ENCODE measurements at regions not wholly inside any gene's neighbourhood (a gene's known extent, or its start where the extent isn't known, plus 50 kb on each side); places are given as distances from the start of the nearest gene placed in this dataset.

DNA sequence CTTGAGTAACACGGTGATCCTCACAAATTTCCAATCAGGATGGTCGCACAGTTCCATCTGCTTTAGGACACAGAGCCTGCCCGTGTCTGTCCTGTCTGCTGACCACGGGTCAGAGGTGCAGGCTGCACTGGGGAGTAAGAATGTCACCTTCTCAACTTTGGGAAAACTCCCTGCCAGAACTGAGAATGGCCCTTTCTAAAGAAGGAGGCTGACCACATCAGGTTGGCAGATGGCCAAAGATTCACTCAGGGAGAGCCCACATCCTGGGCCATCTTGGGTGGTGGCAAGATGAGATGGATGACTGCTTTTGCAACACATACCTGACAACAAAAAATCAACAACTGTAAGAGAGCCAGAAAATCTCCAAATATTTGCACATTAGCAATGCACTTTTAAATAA, 101.9 kb downstream of the IGLL1 start:
- no peak for TF ChIP-seq EZH2 (IDR thresholded peaks at IDR 0.05)
- TF ChIP-seq, protein P1, sequence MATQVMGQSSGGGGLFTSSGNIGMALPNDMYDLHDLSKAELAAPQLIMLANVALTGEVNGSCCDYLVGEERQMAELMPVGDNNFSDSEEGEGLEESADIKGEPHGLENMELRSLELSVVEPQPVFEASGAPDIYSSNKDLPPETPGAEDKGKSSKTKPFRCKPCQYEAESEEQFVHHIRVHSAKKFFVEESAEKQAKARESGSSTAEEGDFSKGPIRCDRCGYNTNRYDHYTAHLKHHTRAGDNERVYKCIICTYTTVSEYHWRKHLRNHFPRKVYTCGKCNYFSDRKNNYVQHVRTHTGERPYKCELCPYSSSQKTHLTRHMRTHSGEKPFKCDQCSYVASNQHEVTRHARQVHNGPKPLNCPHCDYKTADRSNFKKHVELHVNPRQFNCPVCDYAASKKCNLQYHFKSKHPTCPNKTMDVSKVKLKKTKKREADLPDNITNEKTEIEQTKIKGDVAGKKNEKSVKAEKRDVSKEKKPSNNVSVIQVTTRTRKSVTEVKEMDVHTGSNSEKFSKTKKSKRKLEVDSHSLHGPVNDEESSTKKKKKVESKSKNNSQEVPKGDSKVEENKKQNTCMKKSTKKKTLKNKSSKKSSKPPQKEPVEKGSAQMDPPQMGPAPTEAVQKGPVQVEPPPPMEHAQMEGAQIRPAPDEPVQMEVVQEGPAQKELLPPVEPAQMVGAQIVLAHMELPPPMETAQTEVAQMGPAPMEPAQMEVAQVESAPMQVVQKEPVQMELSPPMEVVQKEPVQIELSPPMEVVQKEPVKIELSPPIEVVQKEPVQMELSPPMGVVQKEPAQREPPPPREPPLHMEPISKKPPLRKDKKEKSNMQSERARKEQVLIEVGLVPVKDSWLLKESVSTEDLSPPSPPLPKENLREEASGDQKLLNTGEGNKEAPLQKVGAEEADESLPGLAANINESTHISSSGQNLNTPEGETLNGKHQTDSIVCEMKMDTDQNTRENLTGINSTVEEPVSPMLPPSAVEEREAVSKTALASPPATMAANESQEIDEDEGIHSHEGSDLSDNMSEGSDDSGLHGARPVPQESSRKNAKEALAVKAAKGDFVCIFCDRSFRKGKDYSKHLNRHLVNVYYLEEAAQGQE (IDR thresholded peaks at IDR 0.05; ENCODE audit: low read depth), result no peak
